ENCODE measurements at regions not wholly inside any gene's neighbourhood (a gene's known extent, or its start where the extent isn't known, plus 50 kb on each side); places are given as distances from the start of the nearest gene placed in this dataset.

- TF ChIP-seq POLR2A (IDR thresholded peaks at IDR 0.05) = no peak
- TF ChIP-seq, protein P1, sequence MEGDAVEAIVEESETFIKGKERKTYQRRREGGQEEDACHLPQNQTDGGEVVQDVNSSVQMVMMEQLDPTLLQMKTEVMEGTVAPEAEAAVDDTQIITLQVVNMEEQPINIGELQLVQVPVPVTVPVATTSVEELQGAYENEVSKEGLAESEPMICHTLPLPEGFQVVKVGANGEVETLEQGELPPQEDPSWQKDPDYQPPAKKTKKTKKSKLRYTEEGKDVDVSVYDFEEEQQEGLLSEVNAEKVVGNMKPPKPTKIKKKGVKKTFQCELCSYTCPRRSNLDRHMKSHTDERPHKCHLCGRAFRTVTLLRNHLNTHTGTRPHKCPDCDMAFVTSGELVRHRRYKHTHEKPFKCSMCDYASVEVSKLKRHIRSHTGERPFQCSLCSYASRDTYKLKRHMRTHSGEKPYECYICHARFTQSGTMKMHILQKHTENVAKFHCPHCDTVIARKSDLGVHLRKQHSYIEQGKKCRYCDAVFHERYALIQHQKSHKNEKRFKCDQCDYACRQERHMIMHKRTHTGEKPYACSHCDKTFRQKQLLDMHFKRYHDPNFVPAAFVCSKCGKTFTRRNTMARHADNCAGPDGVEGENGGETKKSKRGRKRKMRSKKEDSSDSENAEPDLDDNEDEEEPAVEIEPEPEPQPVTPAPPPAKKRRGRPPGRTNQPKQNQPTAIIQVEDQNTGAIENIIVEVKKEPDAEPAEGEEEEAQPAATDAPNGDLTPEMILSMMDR (IDR thresholded peaks at IDR 0.05) = no peak
- TF ChIP-seq EP300 (IDR thresholded peaks at IDR 0.05) = no peak
Measured at GRCh38 chr4:34191443-34191842, 2052.9 kb downstream of the ARAP2 start.
